ENCODE measurements at regions not wholly inside any gene's neighbourhood (a gene's known extent, or its start where the extent isn't known, plus 50 kb on each side); places are given as distances from the start of the nearest gene placed in this dataset.

DNA sequence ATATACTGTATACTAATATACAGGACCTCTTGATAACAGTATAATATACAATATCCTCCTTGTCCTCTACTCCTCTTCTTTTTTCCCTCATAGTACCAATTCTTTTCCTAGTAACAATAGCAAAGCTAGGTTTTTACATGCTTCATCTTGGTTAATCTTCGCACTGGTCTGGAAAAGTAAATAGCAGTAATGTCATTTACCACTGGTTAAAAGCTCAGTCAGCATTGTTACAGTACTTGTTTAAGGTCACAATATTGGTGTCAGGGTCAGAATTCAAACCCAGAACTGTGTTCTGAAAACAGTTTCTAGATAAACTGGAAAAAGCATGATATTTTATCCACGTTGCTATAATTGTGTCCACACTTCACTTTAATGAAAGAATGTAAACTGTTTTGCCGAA lies 692.4 kb upstream of the CDH6 start:
- TF ChIP-seq, protein P1, sequence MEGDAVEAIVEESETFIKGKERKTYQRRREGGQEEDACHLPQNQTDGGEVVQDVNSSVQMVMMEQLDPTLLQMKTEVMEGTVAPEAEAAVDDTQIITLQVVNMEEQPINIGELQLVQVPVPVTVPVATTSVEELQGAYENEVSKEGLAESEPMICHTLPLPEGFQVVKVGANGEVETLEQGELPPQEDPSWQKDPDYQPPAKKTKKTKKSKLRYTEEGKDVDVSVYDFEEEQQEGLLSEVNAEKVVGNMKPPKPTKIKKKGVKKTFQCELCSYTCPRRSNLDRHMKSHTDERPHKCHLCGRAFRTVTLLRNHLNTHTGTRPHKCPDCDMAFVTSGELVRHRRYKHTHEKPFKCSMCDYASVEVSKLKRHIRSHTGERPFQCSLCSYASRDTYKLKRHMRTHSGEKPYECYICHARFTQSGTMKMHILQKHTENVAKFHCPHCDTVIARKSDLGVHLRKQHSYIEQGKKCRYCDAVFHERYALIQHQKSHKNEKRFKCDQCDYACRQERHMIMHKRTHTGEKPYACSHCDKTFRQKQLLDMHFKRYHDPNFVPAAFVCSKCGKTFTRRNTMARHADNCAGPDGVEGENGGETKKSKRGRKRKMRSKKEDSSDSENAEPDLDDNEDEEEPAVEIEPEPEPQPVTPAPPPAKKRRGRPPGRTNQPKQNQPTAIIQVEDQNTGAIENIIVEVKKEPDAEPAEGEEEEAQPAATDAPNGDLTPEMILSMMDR (IDR thresholded peaks at IDR 0.05), result no peak

DNA sequence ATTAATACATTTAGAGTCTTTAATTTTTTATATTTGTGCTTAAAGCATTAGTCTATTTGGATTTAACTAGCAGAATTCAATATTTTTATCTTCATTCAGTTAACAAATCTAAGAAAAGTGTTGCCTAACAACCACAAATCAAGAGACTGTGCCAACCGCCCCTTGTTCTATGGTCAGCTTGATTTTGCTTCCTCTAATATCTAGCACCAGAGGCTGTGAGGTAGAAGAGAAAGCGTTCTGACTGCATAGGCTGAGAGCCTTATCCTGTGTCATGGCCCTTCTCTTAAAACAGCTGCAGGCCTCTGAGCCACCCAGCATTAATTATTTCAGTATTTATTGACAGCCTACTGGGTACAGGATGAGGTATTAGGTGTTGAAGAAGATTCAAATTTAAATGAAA lies 693.0 kb upstream of the CDH6 start:
- TF ChIP-seq, protein P1 (IDR thresholded peaks at IDR 0.05), result no peak

DNA sequence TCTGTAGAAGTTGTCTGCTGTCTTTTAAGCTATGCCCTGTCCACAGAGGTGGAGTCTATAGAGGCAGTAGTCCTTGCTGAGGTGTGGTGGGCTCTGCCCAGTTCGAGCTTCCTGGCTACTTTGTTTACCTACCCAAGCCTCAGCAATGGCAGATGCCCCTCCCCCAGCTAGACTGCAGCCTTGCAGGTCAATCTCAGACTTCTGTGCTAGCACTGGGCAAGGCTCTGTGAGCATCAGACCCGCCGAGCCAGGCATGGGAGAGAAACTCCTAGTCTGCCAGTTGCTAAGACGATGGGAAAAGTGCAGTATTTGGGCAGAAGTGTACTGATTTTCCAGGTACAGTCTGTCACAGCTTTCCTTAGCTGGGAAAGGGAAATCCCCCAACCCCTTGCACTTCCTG lies 694.1 kb upstream of the CDH6 start:
- TF ChIP-seq, protein P1 (IDR thresholded peaks at IDR 0.05), result no peak

DNA sequence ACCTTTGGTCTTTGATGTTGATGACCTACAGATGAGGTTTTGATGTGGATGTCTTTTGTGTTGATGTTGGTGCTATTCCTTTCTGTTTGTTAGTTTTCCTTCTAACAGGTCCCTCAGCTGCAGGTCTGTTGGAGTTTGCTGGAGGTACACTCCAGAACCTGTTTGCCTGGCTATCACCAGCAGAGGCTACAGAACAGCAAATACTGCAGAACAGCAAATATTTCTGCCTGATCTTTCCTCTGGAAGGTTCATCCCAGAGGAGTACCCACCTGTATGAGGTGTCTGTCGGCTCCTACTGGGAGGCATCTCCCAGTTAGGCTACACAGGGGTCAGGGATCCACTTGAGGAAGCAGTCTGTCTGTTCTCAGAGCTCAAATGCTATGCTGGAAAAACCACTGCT lies 694.5 kb upstream of the CDH6 start:
- TF ChIP-seq, protein P1 (IDR thresholded peaks at IDR 0.05), result no peak

DNA sequence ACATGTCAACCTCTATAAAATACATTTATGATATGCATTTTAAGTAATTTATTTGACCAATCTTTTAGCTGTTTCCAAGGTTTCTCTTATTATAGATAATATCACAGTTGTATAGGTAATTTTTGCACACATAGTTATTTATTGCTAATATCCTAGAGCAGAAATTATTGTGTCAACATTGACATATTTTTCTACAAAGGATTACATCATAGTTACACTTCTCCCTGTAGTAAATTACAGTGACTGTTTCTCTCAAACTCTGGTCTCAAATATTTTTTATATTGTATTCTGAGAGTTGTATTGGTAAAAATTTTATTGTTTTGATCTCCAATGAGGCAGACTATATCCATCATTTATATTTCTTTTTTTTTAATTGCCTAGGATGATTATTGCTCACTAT lies 714.4 kb upstream of the CDH6 start:
- TF ChIP-seq, protein P1 (IDR thresholded peaks at IDR 0.05), result no peak

DNA sequence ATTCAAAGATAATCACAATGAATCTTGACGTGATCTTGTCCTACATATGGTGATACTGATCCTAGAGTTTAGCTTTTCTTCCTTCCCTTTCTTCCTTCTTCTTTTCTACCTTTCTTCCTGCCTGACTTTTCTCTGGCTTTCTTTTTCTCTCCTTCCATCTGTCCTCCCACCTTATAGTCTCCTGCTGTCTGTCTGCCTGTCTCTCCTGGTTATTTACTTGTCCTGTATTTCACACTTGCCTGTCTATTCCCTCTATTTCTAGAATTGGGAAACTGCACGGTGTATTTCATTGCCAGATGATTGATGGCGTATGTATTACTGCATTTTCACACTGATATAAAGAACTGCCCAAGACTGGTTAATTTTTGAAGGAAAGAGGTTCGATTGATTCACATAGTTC lies 718.1 kb upstream of the CDH6 start:
- TF ChIP-seq, protein P1 (IDR thresholded peaks at IDR 0.05), result no peak

DNA sequence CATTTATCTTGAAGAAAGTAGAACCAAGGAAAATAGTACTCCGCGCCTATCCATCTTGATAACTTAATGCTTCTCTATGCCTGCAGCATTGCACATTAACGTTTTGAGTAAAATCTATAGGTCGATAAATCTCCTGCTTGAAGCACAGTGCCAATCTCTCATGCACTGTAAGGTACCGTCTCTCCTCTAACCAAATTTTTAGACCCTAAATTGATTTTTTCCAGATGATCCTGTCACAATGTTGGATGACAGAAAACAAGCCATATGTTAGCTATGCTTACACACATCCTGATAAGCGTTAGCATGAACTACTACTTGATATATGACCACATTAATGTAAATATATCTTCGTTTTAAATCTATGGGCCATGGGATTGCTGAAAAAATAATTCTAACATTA lies 723.8 kb upstream of the CDH6 start:
- TF ChIP-seq, protein P1 (IDR thresholded peaks at IDR 0.05), result no peak

DNA sequence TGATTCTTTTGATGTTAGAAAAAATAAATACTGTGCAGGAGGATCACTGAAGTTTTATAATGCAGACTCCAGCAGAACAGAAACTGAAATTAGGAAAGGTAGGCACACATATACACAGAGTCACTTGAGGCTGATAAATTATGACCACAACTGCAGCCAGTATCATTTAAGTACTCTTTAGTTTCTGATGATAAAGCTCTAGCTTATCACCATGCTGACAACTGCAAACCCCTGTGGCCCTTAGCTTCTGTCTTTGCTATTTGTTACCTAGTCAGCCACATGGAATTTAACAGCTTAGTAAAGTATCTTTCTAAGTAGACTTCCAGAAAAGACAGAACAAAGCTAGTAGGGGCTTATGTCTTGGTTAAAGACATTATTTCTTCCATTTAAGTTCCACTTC lies 734.8 kb upstream of the CDH6 start:
- TF ChIP-seq, protein P1 (IDR thresholded peaks at IDR 0.05), result no peak
